A673 (cell line): ENCODE measurements at regions not wholly inside any gene's neighbourhood (a gene's known extent, or its start where the extent isn't known, plus 50 kb on each side); places are given as distances from the start of the nearest gene placed in this dataset.
"Not testable (repeated sequence)": the region's sequence is repeated elsewhere in the genome, so short reads cannot be mapped to it uniquely, and the experiment has no call there.

ENCODE experiments used
- BruUV-seq: library from RNA; stranded (reverse); fragments of 400-500 nt; replicated peaks from 2 replicates; lab custom pipeline; 2021; lab: Mats Ljungman, UMichigan
- CTCF ChIA-PET: fragments of 300-600 bp; sonication (Branson Sonifier 250); formaldehyde crosslinking; loops from one replicate; lab custom pipeline; 2022; ENCODE audit warnings: antibody characterized with exemption; lab: Charles Lee
- POLR2A ChIA-PET: fragments of 300-600 bp; sonication (Branson Sonifier 250); formaldehyde crosslinking; loops from one replicate; lab custom pipeline; 2022; ENCODE audit warnings: antibody characterized with exemption; ENCODE audit not compliant: low non-redundant PET; lab: Charles Lee
- DNase-seq: peaks from one replicate; pipeline ENCODE4 v3.0.0-alpha.2; 2015; ENCODE audit warnings: low spot score
- H3K27ac ChIP-seq: fragments of 200-600 bp; sonication (generic); 2 replicates; pipeline ENCODE4 v1.5.1; 2016; ENCODE audit warnings: mixed run types, low read depth, mild to moderate bottlenecking, mixed read lengths, antibody characterized with exemption, low read length; ENCODE audit not compliant: poor library complexity, severe bottlenecking
- H3K27me3 ChIP-seq: fragments of 200-600 bp; sonication (generic); replicated peaks from 2 replicates; pipeline ENCODE4 v1.6.1; 2017; ENCODE audit warnings: mixed run types, low read depth, mild to moderate bottlenecking, mixed read lengths, antibody characterized with exemption, low read length; ENCODE audit not compliant: insufficient read depth, poor library complexity
- H3K36me3 ChIP-seq: fragments of 200-600 bp; sonication (generic); 2 replicates; pipeline ENCODE4 v1.6.1; 2016; ENCODE audit warnings: mixed run types, mild to moderate bottlenecking, mixed read lengths, antibody characterized with exemption, low read length; ENCODE audit not compliant: insufficient read depth, poor library complexity, severe bottlenecking
- H3K4me1 ChIP-seq: fragments of 200-600 bp; sonication (generic); 2 replicates; pipeline ENCODE4 v1.6.1; 2017; ENCODE audit warnings: mixed run types, mild to moderate bottlenecking, mixed read lengths, antibody characterized with exemption, low read length; ENCODE audit not compliant: insufficient read depth, poor library complexity, severe bottlenecking
- H3K4me3 ChIP-seq: fragments of 200-600 bp; sonication (generic); 2 replicates; pipeline ENCODE4 v1.5.1; 2016; ENCODE audit warnings: low read depth, mixed run types, mild to moderate bottlenecking, mixed read lengths, low read length; ENCODE audit not compliant: poor library complexity, severe bottlenecking
- H3K9me3 ChIP-seq: fragments of 200-600 bp; sonication (generic); 2 replicates; pipeline ENCODE4 v1.6.1; 2016; ENCODE audit warnings: mixed run types, low read depth, mild to moderate bottlenecking, mixed read lengths, antibody characterized with exemption, low read length; ENCODE audit not compliant: poor library complexity, severe bottlenecking
- EZH2 ChIP-seq: fragments of 200-600 bp; sonication (generic); IDR thresholded peaks from 2 replicates; pipeline ENCODE4 v1.6.1; 2017; ENCODE audit warnings: borderline replicate concordance, low read depth, mild to moderate bottlenecking, mixed read lengths, antibody characterized with exemption, low read length; ENCODE audit not compliant: poor library complexity, severe bottlenecking
- intact Hi-C: fragments of 100-400 bp; cut with micrococcal nuclease; formaldehyde crosslinking; loops from one replicate; pipeline ENCODE4 v1.10.0; 2022; ENCODE audit not compliant: unreplicated experiment
- TF ChIP-seq, protein P1 (sequence below): fragments of 300-800, 200-600 bp; sonication (generic); conservative IDR thresholded peaks from 2 replicates; pipeline ENCODE4 v1.5.1; 2017; ENCODE audit warnings: low read depth, mild to moderate bottlenecking, antibody characterized with exemption, low read length, moderate library complexity, mixed read lengths

DNA sequence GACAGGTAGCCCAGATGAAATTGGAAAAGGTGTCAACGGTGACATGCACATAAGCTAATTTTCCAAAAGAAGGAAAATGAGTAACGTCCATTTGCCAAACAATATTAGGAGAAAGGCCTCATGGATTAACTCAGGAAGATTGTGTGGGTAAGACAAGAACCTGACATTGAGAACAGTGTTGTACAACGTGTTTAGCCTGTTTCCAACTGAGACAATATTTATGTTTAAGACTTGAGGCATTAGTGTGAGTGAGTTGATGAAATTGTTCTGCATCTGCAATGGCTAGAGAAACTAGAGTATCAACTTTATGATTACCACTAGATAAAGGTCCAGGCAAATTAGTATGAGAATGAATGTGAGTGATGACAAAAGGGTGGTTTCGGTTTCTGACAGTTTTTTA is 191.3 kb upstream of the RAI14 start:
- no peaks in the 10 kb centered on the region for H3K9me3 ChIP-seq
- DNase-seq = no peak
- no peaks in the 10 kb centered on the region for H3K27me3 ChIP-seq
- no peak overlapping the region for H3K4me3 ChIP-seq
- BruUV-seq = no TSS peak
- no peaks in the 10 kb centered on the region for H3K4me1 ChIP-seq
- ChIA-PET CTCF (no interaction called here), POLR2A (no interaction called here)
- TF ChIP-seq EZH2 = no peak
- TF ChIP-seq, protein P1, sequence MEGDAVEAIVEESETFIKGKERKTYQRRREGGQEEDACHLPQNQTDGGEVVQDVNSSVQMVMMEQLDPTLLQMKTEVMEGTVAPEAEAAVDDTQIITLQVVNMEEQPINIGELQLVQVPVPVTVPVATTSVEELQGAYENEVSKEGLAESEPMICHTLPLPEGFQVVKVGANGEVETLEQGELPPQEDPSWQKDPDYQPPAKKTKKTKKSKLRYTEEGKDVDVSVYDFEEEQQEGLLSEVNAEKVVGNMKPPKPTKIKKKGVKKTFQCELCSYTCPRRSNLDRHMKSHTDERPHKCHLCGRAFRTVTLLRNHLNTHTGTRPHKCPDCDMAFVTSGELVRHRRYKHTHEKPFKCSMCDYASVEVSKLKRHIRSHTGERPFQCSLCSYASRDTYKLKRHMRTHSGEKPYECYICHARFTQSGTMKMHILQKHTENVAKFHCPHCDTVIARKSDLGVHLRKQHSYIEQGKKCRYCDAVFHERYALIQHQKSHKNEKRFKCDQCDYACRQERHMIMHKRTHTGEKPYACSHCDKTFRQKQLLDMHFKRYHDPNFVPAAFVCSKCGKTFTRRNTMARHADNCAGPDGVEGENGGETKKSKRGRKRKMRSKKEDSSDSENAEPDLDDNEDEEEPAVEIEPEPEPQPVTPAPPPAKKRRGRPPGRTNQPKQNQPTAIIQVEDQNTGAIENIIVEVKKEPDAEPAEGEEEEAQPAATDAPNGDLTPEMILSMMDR = no peak
- intact Hi-C loops = loop anchor here (2.0 to 5.0 kb wide), 2 partner anchors 468 to 1028 kb away; no protein-coding TSS in a partner anchor
- H3K27ac ChIP-seq = no peak overlapping the region
- H3K36me3 ChIP-seq = no peaks in the 10 kb centered on the region

DNA sequence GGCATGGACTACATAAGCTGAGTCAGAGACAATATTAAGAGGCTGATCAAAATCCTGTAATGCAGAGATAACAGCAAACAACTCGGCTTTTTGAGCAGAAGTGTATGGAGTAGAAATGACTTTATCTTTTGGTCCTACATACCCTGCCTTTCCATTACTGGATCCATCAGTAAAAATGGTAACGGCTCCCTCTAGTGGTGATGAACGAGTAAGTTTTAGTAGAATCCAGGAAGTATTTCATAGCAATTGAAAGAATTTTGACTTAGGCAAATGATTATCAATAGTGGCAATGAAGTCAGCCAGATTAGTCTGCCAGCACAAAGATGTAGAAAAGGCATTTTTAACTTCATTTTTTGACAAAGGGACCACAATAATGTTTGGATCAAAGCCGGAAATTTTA is 190.8 kb upstream of the RAI14 start:
- H3K4me3 ChIP-seq, CTCF ChIA-PET, H3K36me3 ChIP-seq, H3K4me1 ChIP-seq, POLR2A ChIA-PET, H3K9me3 ChIP-seq, H3K27me3 ChIP-seq, H3K27ac ChIP-seq, BruUV-seq: not testable (repeated sequence)
- intact Hi-C loops = loop anchor here (2.0 to 5.0 kb wide), 2 partner anchors 468 to 1028 kb away; no protein-coding TSS in a partner anchor
- DNase-seq = peak; percentile 60
- TF ChIP-seq, protein P1 = peak; percentile 29; the same call in 1 of the 2 replicates

DNA sequence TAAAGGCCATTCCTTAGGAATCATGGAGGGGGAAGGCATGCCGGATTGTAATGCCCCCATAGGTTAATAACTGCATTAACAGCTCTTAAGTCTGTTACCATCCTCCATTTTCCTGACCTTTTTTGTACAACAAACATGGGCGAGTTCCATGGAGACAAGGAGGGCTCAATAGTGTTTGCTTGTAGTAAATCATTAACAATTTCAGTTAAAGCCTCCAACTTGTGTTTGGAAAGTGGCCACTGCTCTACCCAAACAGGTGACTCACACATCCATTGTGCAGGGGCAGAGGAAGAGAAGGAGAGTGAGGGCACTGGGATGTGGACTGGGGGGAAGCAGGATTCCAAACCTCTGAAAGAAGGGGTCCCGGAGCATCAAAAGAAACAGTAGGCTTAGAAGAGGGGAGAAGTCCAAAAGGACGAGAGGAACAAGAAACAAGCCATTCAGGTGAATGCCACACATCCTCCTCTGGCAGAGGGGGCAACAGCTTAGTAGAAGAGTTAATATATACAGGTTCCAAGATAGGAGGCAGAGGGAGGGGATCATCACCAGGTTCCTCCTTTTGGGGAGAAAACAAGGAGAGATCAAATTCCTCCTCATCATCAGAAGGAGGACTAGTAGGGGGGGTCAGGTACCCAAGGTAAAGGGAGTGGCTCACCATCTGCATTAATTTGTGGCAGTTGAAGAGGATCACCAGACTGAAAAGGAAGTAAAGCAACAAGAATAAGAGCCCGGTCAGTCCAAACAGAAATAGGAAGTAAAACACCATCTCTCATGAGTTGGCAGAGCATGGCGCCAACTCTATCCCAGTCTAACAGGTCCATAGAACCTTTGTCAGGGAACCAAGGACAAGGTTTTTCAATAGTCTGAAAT is 189.4 kb upstream of the RAI14 start:
- H3K27me3 ChIP-seq, BruUV-seq, H3K27ac ChIP-seq, CTCF ChIA-PET, H3K4me3 ChIP-seq, H3K4me1 ChIP-seq, H3K9me3 ChIP-seq, H3K36me3 ChIP-seq, POLR2A ChIA-PET, DNase-seq: not testable (repeated sequence)
- intact Hi-C loops = loop anchor here (5.0 kb wide), 1 partner anchor 1029 kb away; no protein-coding TSS in a partner anchor

DNA sequence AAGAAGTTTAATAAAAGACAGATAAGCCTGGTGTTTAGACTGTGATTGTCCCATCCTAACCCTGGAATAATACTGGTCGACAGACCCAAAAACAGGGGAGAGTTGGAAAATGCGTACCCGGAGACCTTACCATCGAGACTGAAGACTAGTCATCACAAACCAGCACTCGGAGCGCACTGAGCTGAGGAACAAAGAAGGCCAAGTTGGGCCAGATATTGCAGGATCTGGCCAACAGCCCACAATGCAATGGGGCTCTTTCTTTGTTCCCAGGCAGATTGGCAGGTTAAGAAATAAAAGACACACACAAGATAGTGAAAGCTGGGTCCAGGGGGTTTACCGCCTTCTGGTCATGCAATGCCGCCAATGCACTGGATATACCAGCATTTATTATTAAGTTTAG is 188.7 kb upstream of the RAI14 start:
- DNase-seq = no peak
- no peaks in the 10 kb centered on the region for H3K36me3 ChIP-seq
- CTCF ChIA-PET = no interaction called here
- intact Hi-C loops = loop anchor here (5.0 kb wide), 1 partner anchor 1030 kb away; no protein-coding TSS in a partner anchor
- H3K9me3 ChIP-seq = no peaks in the 10 kb centered on the region
- H3K4me1 ChIP-seq = no peaks in the 10 kb centered on the region
- no peak overlapping the region for H3K27ac ChIP-seq
- BruUV-seq = no TSS peak
- TF ChIP-seq EZH2 = no peak
- TF ChIP-seq, protein P1 = no peak
- no peaks in the 10 kb centered on the region for H3K27me3 ChIP-seq
- POLR2A ChIA-PET = no interaction called here
- H3K4me3 ChIP-seq = no peak overlapping the region

DNA sequence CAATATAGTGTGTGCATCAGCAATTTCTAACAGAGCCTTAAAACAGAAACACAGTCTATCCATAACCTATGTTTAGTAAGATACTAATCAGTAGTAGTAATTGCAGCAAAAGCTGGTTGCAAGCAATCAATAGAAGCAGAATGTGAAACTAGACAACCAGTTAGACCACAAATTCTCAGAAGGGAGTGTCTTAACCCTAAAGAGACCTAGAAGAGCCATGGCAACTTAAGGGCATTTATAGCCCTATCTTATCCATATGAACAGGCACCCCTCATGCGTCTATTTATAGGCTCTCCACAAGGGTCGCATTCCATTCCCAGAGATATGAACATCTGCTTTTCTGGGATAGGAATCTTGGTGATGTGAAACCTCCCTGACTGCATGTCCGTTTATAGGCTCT is 188.1 kb upstream of the RAI14 start:
- H3K9me3 ChIP-seq, H3K4me1 ChIP-seq, H3K4me3 ChIP-seq, DNase-seq, BruUV-seq, CTCF ChIA-PET, H3K36me3 ChIP-seq, H3K27ac ChIP-seq, POLR2A ChIA-PET, H3K27me3 ChIP-seq: not testable (repeated sequence)
- intact Hi-C loops = loop anchor here (5.0 kb wide), 1 partner anchor 1031 kb away; no protein-coding TSS in a partner anchor
